AG04450 (cell line): ENCODE measurements at regions not wholly inside any gene's neighbourhood (a gene's known extent, or its start where the extent isn't known, plus 50 kb on each side); places are given as distances from the start of the nearest gene placed in this dataset.
"Not testable (repeated sequence)": the region's sequence is repeated elsewhere in the genome, so short reads cannot be mapped to it uniquely, and the experiment has no call there.

Experiments
- CTCF ChIA-PET: fragments of 300-600, 350-600 bp; formaldehyde crosslinking; extraction: SDS; loops from one replicate; lab custom pipeline; 2022; ENCODE audit warnings: antibody characterized with exemption, inconsistent platforms; lab: Charles Lee
- POLR2A ChIA-PET: fragments of 350-600 bp; formaldehyde crosslinking; extraction: SDS; loops from one replicate; lab custom pipeline; 2021; ENCODE audit warnings: antibody characterized with exemption, inconsistent platforms; lab: Yijun Ruan, JAX
- DNase-seq: peaks from one replicate; pipeline ENCODE4 v3.0.0-alpha.2; 2011; ENCODE audit warnings: low read depth, low spot score
- H3K27ac ChIP-seq: one replicate; pipeline ENCODE4 v1.5.1; 2012; ENCODE audit warnings: low read depth, low read length, control low read depth
- H3K27me3 ChIP-seq: one replicate; pipeline ENCODE4 v1.6.0; 2012; ENCODE audit warnings: low read length; ENCODE audit not compliant: control insufficient read depth, insufficient read depth
- H3K4me3 ChIP-seq: 2 replicates; pipeline ENCODE4 v1.5.1; 2011; ENCODE audit warnings: mild to moderate bottlenecking, low read depth, low read length, control low read depth
- H3K9me3 ChIP-seq: 2 replicates; pipeline ENCODE4 v1.5.1; 2012; ENCODE audit warnings: low read length; ENCODE audit not compliant: control insufficient read depth, insufficient read depth
- CTCF ChIP-seq: IDR thresholded peaks from 2 replicates; pipeline ENCODE4 v1.5.1; 2011; ENCODE audit warnings: low read depth, low read length, control low read depth, inconsistent platforms

- Histone ChIP-seq H3K4me3 (no peak overlapping the region), H3K27me3 (no peaks in the 10 kb centered on the region), H3K27ac (no peak overlapping the region), H3K9me3 (no peaks in the 10 kb centered on the region)
- POLR2A ChIA-PET = no interaction called here
- CTCF ChIA-PET = no interaction called here
- DNase-seq = no peak
- TF ChIP-seq CTCF = no peak
Measured at GRCh38 chrX:120726294-120726693, 96.4 kb upstream of the C1GALT1C1 start.

- DNase-seq = no peak
- CTCF ChIA-PET = no interaction called here
Measured at GRCh38 chrX:120725874-120726273, 96.0 kb upstream of the C1GALT1C1 start.

GRCh38 chrX:120719622-120720021 is 89.8 kb upstream of the C1GALT1C1 start:
- no peak overlapping the region for H3K4me3 ChIP-seq
- ChIA-PET POLR2A (no interaction called here), CTCF (no interaction called here)
- no peaks in the 10 kb centered on the region for H3K27me3 ChIP-seq
- H3K27ac ChIP-seq = no peak overlapping the region
- TF ChIP-seq CTCF = no peak
- H3K9me3 ChIP-seq = no peaks in the 10 kb centered on the region
- DNase-seq = no peak

More at GRCh38 chrX:120725874-120726273, 96.0 kb upstream of the C1GALT1C1 start:
- no peak overlapping the region for H3K4me3 ChIP-seq
- TF ChIP-seq CTCF = no peak
- H3K9me3 ChIP-seq = no peaks in the 10 kb centered on the region
- no peaks in the 10 kb centered on the region for H3K27me3 ChIP-seq
- POLR2A ChIA-PET = no interaction called here
- no peak overlapping the region for H3K27ac ChIP-seq

GRCh38 chrX:120718969-120719368 is 89.1 kb upstream of the C1GALT1C1 start:
- Histone ChIP-seq H3K4me3 (no peak overlapping the region), H3K27ac (no peak overlapping the region), H3K27me3 (no peaks in the 10 kb centered on the region), H3K9me3 (no peaks in the 10 kb centered on the region)
- CTCF ChIA-PET = no interaction called here
- DNase-seq = no peak
- TF ChIP-seq CTCF = no peak
- POLR2A ChIA-PET = no interaction called here

- H3K4me3 ChIP-seq, H3K27me3 ChIP-seq, POLR2A ChIA-PET, H3K27ac ChIP-seq, CTCF ChIA-PET, H3K9me3 ChIP-seq, DNase-seq: not testable (repeated sequence)
Measured at GRCh38 chrX:120702337-120702736, 72.5 kb upstream of the C1GALT1C1 start.

- ChIA-PET CTCF (no interaction called here), POLR2A (no interaction called here)
- H3K9me3 ChIP-seq = no peaks in the 10 kb centered on the region
- no peak for TF ChIP-seq CTCF
- no peak overlapping the region for H3K4me3 ChIP-seq
- H3K27me3 ChIP-seq = no peaks in the 10 kb centered on the region
- no peak for DNase-seq
- no peak overlapping the region for H3K27ac ChIP-seq
Measured at GRCh38 chrX:120697053-120697452, 67.2 kb upstream of the C1GALT1C1 start.
